Neural cell (in vitro differentiated cells): ENCODE measurements at regions not wholly inside any gene's neighbourhood (a gene's known extent, or its start where the extent isn't known, plus 50 kb on each side); places are given as distances from the start of the nearest gene placed in this dataset.

Experiments
- H2AFZ ChIP-seq: fragments of 200-600, 300-800 bp; sonication (generic), shearing (Covaris generic); 2 replicates; pipeline ENCODE4 v1.6.0; 2014; ENCODE audit warnings: low read depth, mild to moderate bottlenecking, antibody characterized with exemption, low read length, moderate library complexity
- H3F3A ChIP-seq: fragments of 200-600 bp; shearing (Covaris generic); 2 replicates; pipeline ENCODE4 v1.6.1; 2016; ENCODE audit warnings: mild to moderate bottlenecking, moderate library complexity, mixed read lengths, antibody characterized with exemption, low read length; ENCODE audit not compliant: insufficient read depth, poor library complexity, severe bottlenecking
- H3K27ac ChIP-seq: fragments of 200-600, 300-800 bp; sonication (generic), shearing (Covaris generic); 2 replicates; pipeline ENCODE4 v1.5.1; 2014; ENCODE audit warnings: mild to moderate bottlenecking, low read length, moderate library complexity
- H3K27me3 ChIP-seq: fragments of 300-800, 200-600 bp; sonication (generic), shearing (Covaris generic); 2 replicates; pipeline ENCODE4 v1.6.0; 2014; ENCODE audit warnings: mild to moderate bottlenecking, low read depth, low read length, moderate library complexity; ENCODE audit not compliant: insufficient read depth
- H3K36me3 ChIP-seq: fragments of 300-800, 200-600 bp; sonication (generic), shearing (Covaris generic); 2 replicates; pipeline ENCODE4 v1.5.1; 2014; ENCODE audit warnings: mild to moderate bottlenecking, antibody characterized with exemption, low read length, moderate library complexity; ENCODE audit not compliant: insufficient read depth
- H3K4me2 ChIP-seq: fragments of 300-800, 200-600 bp; sonication (generic), shearing (Covaris generic); 2 replicates; pipeline ENCODE4 v1.6.0; 2014; ENCODE audit warnings: mild to moderate bottlenecking, low read length
- H3K4me3 ChIP-seq: fragments of 300-800, 200-600 bp; sonication (generic), shearing (Covaris generic); 2 replicates; pipeline ENCODE4 v1.5.1; 2014; ENCODE audit warnings: mild to moderate bottlenecking, low read length, moderate library complexity
- H3K79me2 ChIP-seq: fragments of 200-600 bp; shearing (Covaris generic); replicated peaks from 2 replicates; pipeline ENCODE4 v1.6.0; 2014; ENCODE audit warnings: mild to moderate bottlenecking, low read length, moderate library complexity; ENCODE audit not compliant: insufficient read depth
- H3K9ac ChIP-seq: fragments of 300-800, 200-600 bp; sonication (generic), shearing (Covaris generic); 2 replicates; pipeline ENCODE4 v1.6.1; 2016; ENCODE audit warnings: mild to moderate bottlenecking, low read length, mixed read lengths
- H3K9me2 ChIP-seq: fragments of 200-600 bp; shearing (Covaris generic); 2 replicates; pipeline ENCODE4 v1.6.1; 2016; ENCODE audit warnings: mild to moderate bottlenecking, low read length, mixed read lengths; ENCODE audit not compliant: insufficient read depth
- H3K9me3 ChIP-seq: fragments of 200-600, 300-800 bp; sonication (generic), shearing (Covaris generic); 2 replicates; pipeline ENCODE4 v1.6.1; 2016; ENCODE audit warnings: mild to moderate bottlenecking, mixed run types, low read length, moderate library complexity, mixed read lengths
- H4K20me1 ChIP-seq: fragments of 200-600 bp; shearing (Covaris generic); 2 replicates; pipeline ENCODE4 v1.6.1; 2016; ENCODE audit warnings: mild to moderate bottlenecking, mixed run types; ENCODE audit not compliant: insufficient read depth
- CTCF ChIP-seq: fragments of 450-650 bp; IDR thresholded peaks from 2 replicates; pipeline ENCODE4 v1.5.1; 2014; ENCODE audit warnings: antibody characterized with exemption, mild to moderate bottlenecking, moderate library complexity; ENCODE audit not compliant: poor library complexity, severe bottlenecking
- EP300 ChIP-seq: fragments of 450-650 bp; conservative IDR thresholded peaks from 2 replicates; pipeline ENCODE4 v1.6.1; 2014; ENCODE audit warnings: antibody characterized with exemption, mild to moderate bottlenecking, moderate library complexity; ENCODE audit not compliant: poor library complexity, severe bottlenecking
- EZH2 ChIP-seq: fragments of 200-600, 300-800 bp; shearing (Covaris generic), sonication (generic); IDR thresholded peaks from 2 replicates; pipeline ENCODE4 v1.6.1; 2014; ENCODE audit warnings: antibody characterized with exemption, low read length, borderline replicate concordance, mild to moderate bottlenecking; ENCODE audit not compliant: insufficient read depth, poor library complexity, severe bottlenecking
- MXI1 ChIP-seq: fragments of 450-650 bp; conservative IDR thresholded peaks from 2 replicates; pipeline ENCODE4 v1.6.1; 2014; ENCODE audit warnings: antibody characterized with exemption, mild to moderate bottlenecking; ENCODE audit not compliant: poor library complexity, severe bottlenecking
- POLR2AphosphoS5 ChIP-seq: IDR thresholded peaks from 2 replicates; pipeline ENCODE4 v1.6.1; 2012
- RAD21 ChIP-seq: fragments of 450-650 bp; conservative IDR thresholded peaks from 2 replicates; pipeline ENCODE4 v1.6.1; 2014; ENCODE audit warnings: antibody characterized with exemption, mild to moderate bottlenecking, moderate library complexity
- REST ChIP-seq: IDR thresholded peaks from 2 replicates; pipeline ENCODE4 v1.6.1; 2012; ENCODE audit warnings: borderline replicate concordance
- SMC3 ChIP-seq: fragments of 450-650 bp; conservative IDR thresholded peaks from 2 replicates; pipeline ENCODE4 v1.6.1; 2014; ENCODE audit warnings: antibody characterized with exemption, mild to moderate bottlenecking, moderate library complexity; ENCODE audit not compliant: poor library complexity
- TAF1 ChIP-seq: IDR thresholded peaks from 2 replicates; pipeline ENCODE4 v1.6.1; 2012; ENCODE audit warnings: low read depth

GRCh38 chr9:129553277-129553676 is 67.6 kb downstream of the C9orf50 start:
- Histone ChIP-seq H3K27me3 (peaks cover 17% of the 10 kb centered on the region), H3K4me2 (no peak overlapping the region), H3K9ac (no peak overlapping the region), H3K9me2 (no peaks in the 10 kb centered on the region), H3F3A (no peaks in the 10 kb centered on the region), H3K4me3 (no peak overlapping the region), H3K36me3 (no peaks in the 10 kb centered on the region), H3K79me2 (no peaks in the 10 kb centered on the region), H3K27ac (no peak overlapping the region), H4K20me1 (no peaks in the 10 kb centered on the region), H2AFZ (no peak overlapping the region), H3K9me3 (no peaks in the 10 kb centered on the region)
- TF ChIP-seq SMC3 (no peak), REST (no peak), TAF1 (no peak), RAD21 (no peak), EZH2 (no peak), POLR2AphosphoS5 (no peak), MXI1 (no peak), CTCF (no peak), EP300 (no peak)

GRCh38 chr9:129552064-129552463 is 68.8 kb downstream of the C9orf50 start:
- H3K27ac ChIP-seq = no peak overlapping the region

More at GRCh38 chr9:129552064-129552463, 68.8 kb downstream of the C9orf50 start:
- no peaks in the 10 kb centered on the region for H4K20me1 ChIP-seq
- no peak overlapping the region for H3K4me3 ChIP-seq
- no peak overlapping the region for H3K4me2 ChIP-seq
- no peaks in the 10 kb centered on the region for H3K9me2 ChIP-seq
- H3K36me3 ChIP-seq = no peaks in the 10 kb centered on the region
- H3F3A ChIP-seq = no peaks in the 10 kb centered on the region
- H3K9ac ChIP-seq = no peak overlapping the region
- no peaks in the 10 kb centered on the region for H3K79me2 ChIP-seq
- H3K27me3 ChIP-seq = peaks cover 17% of the 10 kb centered on the region
- no peak overlapping the region for H2AFZ ChIP-seq
- TF ChIP-seq MXI1 = no peak
- no peak for TF ChIP-seq TAF1
- TF ChIP-seq EP300 = no peak
- TF ChIP-seq CTCF = no peak
- no peak for TF ChIP-seq EZH2
- TF ChIP-seq RAD21 = no peak
- no peak for TF ChIP-seq REST
- TF ChIP-seq SMC3 = no peak
- no peak for TF ChIP-seq POLR2AphosphoS5
- no peaks in the 10 kb centered on the region for H3K9me3 ChIP-seq
